T-helper 1 cell (primary cell): ENCODE measurements at regions not wholly inside any gene's neighbourhood (a gene's known extent, or its start where the extent isn't known, plus 50 kb on each side); places are given as distances from the start of the nearest gene placed in this dataset.
"Not testable (repeated sequence)": the region's sequence is repeated elsewhere in the genome, so short reads cannot be mapped to it uniquely, and the experiment has no call there.

Experiments used
- DNase-seq, 5 donors: peaks; one replicate each; pipeline ENCODE4 v3.0.0-alpha.2; 2012 to 2020

DNA sequence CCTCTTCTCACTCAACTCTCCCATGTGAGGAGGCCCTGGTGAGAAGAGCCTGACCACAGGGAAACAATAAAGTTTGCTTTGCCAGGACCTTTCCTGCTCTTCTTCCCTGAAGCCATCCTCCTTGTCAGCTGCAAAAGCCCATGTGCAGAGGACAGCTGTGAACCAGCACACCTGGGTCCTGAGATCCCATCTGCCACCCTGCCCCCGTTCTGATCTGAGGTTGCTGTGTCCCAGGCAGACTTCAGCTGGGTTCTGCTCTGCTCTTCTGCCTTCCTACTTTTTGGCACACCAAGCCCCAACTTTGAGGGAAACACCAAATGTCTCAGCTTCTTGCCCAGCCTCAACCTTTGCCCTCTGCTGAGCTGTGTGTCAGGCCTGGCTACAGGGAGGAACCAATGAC is 595.1 kb upstream of the ARPP21 start:
- no peak for DNase-seq

DNA sequence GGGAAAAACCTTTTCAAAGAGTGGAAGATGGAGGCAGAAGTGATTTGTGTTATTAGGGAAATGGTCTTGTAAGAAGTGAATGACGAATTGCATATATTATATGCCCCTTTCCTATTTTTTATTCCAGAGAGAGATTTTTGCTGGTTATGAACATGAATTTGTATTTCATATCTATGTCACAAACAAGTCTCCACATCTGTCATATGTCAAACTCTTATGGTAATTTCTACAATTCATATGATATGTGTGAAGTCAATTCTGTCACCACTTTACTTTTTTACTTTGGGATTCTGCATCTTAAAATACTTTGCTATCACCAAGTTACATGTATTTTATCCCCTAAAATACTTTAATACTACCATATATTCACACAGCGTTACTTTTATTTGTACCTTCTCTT is 594.2 kb upstream of the ARPP21 start:
- DNase-seq: no peak

DNA sequence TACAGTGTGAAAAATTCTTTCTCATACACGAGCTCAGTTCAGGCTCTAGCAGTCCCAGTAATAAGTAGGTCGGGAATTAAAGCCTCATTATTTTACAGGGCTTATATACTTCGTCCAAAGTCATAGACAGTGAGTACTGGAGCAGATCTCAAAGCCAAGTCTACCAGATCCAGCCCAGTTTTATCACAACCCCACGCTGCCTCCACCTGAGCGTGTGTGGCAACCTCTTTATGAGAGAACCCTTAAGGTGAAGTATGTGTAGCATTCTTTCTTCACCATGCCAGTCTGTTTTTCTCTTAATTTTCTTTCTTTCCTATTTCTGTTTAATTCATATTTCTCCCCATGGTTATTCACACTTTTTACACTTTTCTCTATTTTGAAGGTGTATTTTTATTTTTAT is 574.6 kb upstream of the ARPP21 start:
- DNase-seq: no peak

DNA sequence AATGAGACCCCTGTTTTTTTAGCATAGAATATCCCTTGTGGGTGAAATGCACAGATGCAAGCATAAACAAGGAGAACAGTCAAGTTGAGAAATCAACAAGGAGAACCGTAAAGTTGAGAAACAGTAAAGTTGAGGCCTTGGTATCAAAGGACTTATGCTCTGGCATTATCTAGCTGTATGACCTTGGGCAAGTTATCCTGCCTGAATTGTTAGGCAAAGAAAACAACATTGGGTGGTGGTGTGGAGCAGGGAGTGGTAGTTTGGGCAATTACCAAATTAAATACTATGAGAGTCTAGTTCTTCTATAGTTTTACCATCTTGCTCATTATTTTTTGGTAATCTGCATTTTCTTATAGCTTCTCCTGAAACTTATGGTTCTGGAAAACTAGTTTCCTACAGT is 573.4 kb upstream of the ARPP21 start:
- DNase-seq: no peak

DNA sequence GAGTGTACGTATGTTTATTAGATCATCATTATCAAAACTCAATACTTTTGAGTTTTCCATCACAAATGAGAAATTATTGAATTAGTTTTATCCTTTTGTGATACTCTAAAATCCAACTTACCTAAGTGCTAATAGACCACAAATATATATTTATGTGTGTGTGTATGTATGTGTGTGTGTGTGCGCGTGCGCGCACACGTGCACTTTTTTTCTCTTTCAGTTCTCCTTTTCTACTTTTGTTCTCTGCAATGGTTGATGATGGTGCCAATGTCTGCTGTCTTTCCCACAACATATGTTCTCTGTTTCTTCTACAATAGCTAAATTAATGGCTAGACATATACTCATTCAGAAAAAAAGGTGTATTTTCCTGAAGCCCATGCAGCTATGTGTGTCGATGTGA is 571.6 kb upstream of the ARPP21 start:
- DNase-seq: no peak

DNA sequence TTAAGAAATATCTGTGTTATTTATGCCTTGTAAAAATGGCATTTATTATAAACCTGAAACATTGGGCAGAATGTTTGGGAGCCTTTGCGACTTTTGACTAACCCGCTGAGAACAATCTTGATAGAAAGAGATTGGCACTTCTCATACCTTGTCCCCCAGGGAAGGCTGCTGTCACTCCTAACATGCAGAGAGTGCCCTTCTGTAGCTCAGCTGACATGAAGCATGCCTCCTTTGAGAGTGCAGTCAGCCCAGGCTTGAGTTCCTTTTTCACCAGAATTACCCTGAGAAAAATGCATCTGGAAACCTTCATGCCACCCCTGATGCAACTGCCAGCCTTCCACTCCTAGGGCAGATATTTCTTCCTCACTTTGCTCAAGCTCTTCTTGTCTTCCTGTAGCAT is 569.2 kb upstream of the ARPP21 start:
- DNase-seq: no peak

DNA sequence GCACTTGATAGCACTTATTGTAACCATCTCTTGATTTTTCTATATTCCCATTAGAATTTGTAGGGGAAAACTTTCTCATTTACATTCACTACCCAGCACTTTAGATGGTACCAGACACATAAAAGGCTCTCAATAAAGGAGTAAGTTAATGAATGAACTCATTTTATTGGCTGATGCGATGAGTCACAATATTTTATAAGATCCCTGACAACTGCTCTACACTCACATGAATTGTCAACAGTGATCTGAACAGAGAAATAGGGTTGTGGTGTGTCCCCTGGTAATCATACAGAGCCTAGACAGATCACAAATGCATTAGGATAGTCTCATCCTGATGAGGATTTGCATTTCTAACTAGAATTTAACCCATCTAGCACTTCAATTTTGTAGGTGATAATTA is 567.6 kb upstream of the ARPP21 start:
- DNase-seq: no peak

DNA sequence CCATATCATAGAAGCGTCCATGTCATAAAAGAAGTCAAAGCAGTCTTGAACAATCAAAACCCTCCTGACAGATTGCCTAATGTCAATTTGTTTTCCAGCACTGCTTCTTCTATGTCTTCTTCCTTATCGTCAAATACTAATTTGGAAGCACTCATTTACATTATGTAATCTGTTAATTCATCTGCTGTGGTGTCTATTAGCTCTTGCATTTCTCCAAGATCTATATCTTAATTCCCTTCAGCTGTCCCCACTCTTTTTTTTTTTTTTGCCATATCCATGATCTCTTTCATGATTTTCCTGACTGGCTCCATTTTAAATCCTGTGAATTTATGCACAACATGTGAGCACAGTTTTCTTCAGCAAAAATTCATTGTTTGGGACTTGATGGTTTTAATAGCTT is 560.5 kb upstream of the ARPP21 start:
- no peak for DNase-seq

DNA sequence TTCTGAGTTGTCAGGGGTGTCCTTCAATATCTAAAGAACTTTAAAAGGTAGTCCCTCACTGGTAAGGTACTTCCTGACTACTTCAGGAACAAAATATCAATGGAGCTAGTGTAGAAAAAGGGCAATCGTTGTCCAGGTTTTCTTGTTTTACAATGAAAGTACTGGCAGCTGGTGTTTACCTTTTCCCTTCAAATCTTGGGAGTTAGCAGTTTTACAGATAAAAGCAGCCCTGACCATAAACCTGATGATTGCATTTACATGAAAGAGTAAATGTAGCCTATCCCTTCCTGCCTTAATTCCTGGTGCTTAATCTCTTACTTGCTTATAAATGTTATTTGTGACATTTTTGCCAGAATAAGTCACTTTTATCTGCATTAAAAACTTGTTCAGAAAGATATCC is 559.9 kb upstream of the ARPP21 start:
- DNase-seq: no peak

DNA sequence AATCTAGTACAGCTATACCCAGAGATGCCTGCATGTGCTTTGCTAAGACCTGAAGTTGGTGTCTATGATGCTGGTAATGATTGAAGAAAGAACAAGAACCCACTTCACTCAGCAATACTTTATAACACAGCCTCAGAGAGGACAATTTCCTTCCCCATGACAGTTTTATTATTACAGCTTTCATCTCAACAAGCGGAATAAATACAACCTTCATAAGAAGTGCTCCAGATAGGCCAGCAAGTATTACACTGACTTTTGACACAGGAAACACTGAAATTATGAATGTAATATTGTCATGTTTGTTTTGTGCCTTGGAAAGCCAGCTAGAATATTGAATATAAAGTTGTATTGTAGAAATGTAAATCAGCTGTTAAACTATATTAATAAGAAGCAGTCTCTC is 557.4 kb upstream of the ARPP21 start:
- DNase-seq: no peak

DNA sequence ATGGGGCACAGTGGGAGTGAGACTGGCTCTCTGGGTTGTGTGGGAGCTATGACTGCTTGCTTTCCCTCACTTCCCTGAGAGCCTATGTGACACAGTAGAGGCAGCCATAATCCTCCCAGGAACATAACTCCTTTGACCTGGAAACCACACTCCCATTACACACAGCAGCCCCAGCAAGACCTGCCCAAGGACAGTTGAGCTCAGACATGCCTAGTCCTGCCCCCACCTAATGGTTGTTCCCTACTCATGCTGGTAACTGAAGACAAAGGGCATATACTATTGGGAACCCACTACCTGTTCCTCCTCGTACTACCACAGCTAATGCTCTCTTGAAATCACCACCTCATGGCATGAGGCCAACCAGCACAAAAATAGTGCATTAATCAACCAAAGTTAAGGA is 550.4 kb upstream of the ARPP21 start:
- DNase-seq: no peak

DNA sequence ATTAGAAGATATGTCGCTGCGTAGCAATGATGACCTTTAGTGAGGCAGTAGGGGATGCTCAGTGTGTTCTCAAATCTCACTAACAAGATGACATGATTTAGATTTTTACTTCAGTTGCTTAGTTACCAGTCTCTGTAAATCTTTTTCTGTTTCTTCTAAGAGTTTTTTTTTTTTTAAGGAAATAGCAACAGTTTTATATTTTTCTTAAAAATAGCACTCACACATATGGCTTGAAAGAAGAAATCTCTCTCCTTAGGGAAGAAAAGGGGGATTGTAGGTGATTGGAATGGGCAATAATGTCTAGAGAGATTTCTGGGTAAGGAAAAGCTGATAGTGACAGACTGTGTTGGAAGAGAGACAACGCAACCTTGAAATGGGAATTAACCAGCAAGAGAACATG is 524.6 kb upstream of the ARPP21 start:
- no peak for DNase-seq

DNA sequence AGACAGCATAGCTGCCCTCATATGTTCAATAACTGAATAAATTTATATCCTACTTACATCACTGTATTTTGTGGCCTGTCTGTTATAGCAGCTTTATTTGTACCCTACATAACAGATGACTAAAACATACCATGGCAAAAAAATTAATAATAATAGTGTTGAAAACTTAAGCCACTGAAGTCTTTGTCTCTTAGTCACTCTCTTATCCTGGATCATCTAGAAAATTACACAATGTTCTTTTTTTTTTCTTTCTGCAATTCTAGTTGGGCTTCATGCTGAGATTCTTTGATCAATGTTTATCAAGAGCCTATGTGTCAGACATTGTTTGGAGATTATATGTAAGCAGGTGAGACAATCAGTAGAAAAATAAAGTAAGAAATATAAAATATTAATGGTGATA is 519.3 kb upstream of the ARPP21 start:
- no peak for DNase-seq

DNA sequence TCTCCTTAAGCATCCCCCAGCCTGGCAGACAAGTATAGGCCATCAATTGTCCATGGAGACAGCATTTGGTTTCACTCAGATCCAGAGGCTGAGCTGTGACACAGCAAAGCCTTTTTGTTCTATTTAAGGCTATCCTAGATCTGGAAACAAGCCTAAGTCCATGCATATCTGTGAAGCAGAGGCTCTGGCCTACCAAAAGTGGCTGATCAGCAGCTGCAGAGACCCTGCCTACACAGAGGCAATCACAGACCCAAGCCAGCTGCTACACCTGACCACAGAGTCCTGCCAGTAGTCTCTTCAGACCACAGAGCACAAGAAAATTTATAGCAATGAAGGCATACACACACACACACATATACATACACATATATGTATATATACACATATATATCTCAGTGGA is 501.7 kb upstream of the ARPP21 start:
- DNase-seq: no peak

DNA sequence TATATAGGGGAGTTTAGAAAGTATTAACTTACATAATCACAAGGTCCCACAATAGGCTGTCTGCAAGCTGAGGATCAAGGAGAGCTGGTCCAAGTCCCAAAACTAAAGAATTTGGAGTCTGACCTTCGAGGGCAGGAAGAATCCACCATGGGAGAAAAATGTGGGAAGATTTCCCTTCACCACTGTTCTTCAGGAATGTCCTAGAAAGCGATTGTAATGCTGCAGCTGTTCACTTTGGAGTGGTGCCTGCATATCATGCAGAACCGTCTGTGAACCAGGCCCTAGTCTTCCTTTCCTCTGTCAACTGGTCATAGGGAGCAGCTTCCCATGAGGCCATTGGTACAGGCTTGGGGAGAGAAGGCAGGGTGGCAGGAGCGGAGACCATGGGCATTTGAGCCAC is 497.9 kb upstream of the ARPP21 start:
- no peak for DNase-seq

DNA sequence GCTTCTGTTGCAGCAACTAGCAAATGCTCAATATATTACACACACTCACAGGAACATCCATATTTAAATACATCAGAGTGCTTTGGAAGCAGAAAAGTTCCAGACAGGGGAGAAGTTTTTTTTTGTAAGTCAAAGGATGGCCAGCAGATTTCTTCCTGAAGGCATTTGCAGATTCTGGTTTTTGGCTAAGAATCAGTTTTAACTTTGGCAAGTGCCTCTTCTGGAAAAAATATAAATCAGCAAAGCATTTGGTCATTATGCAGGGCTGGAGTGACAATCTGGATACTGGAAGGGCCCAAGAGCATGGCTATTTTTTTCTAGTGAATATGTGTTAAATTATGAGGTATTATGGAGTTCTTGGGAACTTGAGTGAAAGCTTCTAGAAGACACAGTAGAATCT is 495.3 kb upstream of the ARPP21 start:
- no peak for DNase-seq

DNA sequence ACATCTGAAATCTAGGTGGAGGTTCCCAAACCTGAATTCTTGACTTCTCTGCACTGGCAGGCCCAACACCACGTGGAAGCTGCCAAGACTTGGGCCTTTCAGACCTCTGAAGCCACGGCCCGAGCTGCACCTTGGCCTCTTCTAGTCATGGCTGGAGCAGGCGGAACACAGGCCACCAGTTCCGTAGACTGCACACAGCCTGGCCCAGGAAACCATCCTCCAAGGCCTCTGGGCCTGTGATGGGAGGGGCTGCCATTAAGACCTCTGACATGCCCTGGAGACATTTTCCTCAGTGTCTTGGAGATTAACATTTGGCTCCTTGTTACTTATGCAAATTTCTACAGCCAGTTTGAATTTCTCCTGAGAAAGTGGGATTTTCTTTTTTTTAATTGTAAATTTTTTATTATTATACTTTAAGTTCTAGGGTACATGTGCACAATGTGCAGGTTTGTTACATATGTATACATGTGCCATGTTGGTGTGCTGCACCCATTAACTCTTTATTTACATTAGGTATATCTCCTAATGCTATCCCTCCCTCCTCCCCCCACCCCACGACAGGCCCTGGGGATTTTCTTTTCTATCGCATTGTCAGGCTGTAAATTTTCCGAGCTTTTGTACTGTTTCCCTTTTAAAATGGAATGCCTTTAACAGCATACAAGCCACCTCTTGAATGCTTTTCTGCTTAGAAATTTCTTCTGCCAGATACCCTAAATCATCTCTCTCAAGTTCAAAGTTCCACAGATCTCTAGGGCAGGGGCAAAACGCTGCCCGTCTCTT is 492.9 kb upstream of the ARPP21 start:
- DNase-seq: not testable (repeated sequence)

DNA sequence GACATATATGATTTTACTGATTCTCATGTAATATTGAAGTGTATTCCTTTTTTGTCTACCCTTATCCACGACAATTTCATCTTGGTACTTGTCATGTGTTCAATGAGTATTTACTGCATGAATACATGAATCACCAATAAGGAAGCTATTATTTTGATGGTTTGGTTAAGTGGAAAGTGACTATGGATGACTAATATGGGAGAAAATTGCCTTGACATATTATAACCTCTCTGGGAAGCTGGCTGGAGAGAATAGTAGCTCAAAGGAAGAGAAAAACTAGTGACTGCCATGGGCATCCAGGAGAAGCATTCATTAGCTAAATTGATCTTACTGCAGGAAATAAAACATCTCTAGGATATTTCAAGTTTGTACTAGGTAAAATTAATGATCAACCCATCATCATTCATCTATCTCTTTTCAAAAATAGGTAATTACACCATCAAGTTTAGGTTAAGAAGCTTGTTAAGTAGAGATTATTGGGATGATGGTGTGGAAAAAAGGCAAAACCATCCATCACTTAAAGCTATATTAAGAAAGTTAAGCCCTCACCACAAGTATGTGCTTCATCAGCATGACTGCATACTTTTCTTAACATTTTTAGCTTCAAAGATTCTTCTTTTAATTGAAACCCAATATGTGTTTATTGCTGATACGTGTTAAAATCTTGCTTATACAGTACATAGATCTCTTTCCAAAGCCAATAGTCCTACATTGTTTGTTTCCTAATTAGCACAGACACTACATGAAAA is 455.2 kb upstream of the ARPP21 start:
- DNase-seq: no peak

DNA sequence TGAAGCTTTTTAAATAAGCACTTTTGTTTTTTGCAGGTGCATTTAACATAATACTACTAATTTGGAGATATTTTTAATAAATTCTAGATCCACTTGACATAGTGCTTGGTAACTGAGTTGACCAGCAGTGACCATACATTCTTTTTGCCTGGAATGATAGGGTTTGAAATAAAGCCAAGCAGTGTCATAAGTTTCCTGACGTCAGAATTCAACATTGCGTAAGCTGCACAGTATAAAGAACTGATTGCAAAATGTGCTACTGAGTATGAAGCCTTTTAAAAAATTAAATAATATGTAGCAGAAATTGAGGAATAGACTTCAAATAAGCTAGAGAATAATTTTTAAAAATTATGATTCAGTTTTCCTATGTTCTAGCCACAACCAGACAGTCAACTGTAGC is 454.6 kb upstream of the ARPP21 start:
- DNase-seq: no peak

DNA sequence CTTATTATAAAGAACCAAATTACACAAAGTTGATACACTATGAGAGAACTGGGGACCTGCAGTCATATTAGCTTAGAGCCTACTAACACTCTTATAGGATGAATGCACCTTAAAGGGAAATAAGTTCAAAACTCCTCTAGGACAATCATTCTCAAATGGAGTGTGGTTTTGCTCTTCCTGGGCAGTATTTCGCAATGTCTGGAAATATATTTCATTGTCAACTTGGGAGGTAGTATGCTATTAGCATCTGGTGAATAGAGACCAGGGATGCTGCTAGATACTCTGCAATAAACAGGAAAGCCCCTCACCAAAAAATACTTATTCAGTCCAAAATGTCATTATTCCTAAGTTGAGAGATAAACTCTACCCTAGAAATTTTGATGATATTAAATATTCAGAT is 451.4 kb upstream of the ARPP21 start:
- DNase-seq: no peak

DNA sequence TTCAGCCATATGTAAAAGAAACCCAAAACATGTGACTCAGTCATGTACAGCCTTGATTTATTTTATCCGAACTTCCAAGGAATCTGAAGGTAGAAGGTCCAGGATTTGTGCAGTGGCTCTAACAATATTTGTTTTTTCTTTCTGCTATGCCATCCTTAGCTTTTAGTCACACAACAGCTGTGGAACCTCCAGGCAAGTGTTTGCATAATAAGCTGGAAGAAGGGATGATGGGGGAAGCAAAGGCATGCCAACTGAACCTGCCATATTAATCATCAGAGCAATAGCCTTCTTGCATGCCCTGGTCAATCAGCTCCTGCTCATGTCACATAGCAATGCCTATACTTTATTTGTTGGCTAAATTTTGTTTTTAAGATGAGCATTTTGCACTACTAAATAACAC is 444.7 kb upstream of the ARPP21 start:
- DNase-seq: no peak

DNA sequence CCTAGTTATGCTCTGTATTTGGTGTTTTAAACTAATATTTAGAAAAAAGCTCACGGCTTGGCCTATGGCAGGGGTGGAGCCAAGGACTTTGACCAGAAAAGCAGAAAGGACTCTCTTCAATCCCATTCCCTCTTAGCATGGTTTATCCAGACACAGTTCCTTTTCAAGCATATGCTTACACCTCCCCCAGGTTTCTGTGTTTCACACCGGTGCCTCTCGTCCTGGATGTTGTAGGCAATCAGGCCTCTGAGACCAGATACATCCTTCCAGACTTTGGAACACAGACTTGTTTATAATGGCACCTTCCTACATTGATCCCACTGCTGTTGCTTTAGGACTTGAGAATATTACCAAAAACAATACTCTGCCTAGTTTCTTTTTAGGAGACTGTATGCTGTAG is 440.5 kb upstream of the ARPP21 start:
- no peak for DNase-seq

DNA sequence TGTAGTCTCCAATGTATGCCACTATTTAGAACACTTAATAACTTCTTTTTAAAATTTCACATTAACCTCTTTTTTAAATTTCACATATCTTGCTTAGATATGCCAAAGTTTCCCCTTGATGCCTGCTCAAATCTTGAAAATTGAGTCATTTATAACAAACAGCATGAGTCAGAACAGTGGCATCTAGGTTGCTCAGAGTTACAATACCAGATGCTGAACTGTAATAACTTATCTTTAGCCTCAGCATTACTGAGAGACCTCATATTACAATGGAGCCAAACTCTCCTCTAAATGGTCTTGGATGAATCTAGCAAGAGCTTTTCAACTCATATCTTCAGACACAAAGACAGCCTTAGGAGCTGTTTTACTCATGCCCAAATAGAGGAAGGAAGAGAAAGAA is 439.3 kb upstream of the ARPP21 start:
- DNase-seq: no peak

DNA sequence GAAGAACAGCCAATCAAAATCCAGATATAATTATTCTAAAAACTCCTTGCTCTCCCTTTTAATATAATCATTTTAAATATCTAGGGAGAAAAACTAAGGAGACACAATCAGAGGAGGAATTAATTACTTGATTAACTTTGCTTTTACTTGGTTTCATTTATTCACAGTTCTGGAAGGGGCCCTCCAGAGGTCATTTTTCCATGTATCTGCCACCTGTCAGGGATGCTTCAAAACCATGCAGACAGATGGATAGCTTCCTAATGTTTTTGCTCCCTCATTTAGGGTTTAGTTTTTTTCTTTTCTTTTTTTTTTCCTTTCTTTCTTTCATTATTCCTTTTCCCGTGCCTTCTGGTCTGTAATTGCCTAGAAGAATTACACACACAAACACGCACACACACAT is 438.1 kb upstream of the ARPP21 start:
- DNase-seq: no peak
